Endothelial cell of umbilical vein (primary cell): ENCODE measurements at regions not wholly inside any gene's neighbourhood (a gene's known extent, or its start where the extent isn't known, plus 50 kb on each side); places are given as distances from the start of the nearest gene placed in this dataset. TPM values are rescaled to one million over a fixed set of nuclear protein-coding genes. Genes with fewer than 3 reads are reported as not detected.

Source experiments
- BruUV-seq: library from RNA; stranded (reverse); fragments of 400-500 nt; replicated peaks from 2 replicates; lab custom pipeline; 2021; lab: Mats Ljungman, UMichigan
- CTCF ChIA-PET: fragments of 300-600, 350-600 bp; sonication (Branson Sonifier 250); formaldehyde crosslinking; loops from one replicate; lab custom pipeline; 2021; ENCODE audit warnings: antibody characterized with exemption, inconsistent platforms; lab: Charles Lee
- POLR2A ChIA-PET: fragments of 300-600, 350-600 bp; sonication (Branson Sonifier 250); formaldehyde crosslinking; loops from one replicate; lab custom pipeline; 2021; ENCODE audit warnings: antibody characterized with exemption, inconsistent platforms; lab: Charles Lee
- DNase-seq: peaks from one replicate; pipeline ENCODE4 v3.0.0-alpha.2; 2011; ENCODE audit warnings: low read depth, low spot score
- FAIRE-seq: peaks from 2 replicates; lab custom pipeline; 2011; peaks lifted over from hg19 to GRCh38; lab: Jason Lieb, UNC
- H2AFZ ChIP-seq: 2 replicates; pipeline ENCODE4 v1.6.0; 2012; ENCODE audit warnings: low read depth, low read length, control low read depth, inconsistent platforms
- H3K27ac ChIP-seq: 2 replicates; pipeline ENCODE4 v1.5.1; 2011; ENCODE audit warnings: low read depth, mild to moderate bottlenecking, control low read depth, low read length, moderate library complexity; ENCODE audit not compliant: insufficient read depth
- H3K27me3 ChIP-seq, 2 experiments: 2 replicates each; pipeline versions ENCODE4 v1.6.0 to v1.6.1; 2011; ENCODE audit warnings: low read length in 2 of 2, mixed read lengths in 1 of 2; ENCODE audit not compliant: control insufficient read depth in 2 of 2, insufficient read depth in 2 of 2
- H3K36me3 ChIP-seq, 2 experiments: 2 replicates in 1 of 2; 3 replicates in 1 of 2; pipeline ENCODE4 v1.5.1; 2011; ENCODE audit warnings: low read length in 2 of 2, mild to moderate bottlenecking in 1 of 2, moderate library complexity in 1 of 2; ENCODE audit not compliant: control insufficient read depth in 2 of 2, insufficient read depth in 2 of 2; ENCODE audit errors: extremely low read depth in 1 of 2
- H3K4me1 ChIP-seq: 3 replicates; pipeline ENCODE4 v1.5.1; 2011; ENCODE audit warnings: mild to moderate bottlenecking, low read length; ENCODE audit not compliant: control insufficient read depth, insufficient read depth; ENCODE audit errors: extremely low read depth
- H3K4me2 ChIP-seq: 2 replicates; pipeline ENCODE4 v1.6.1; 2011; ENCODE audit warnings: low read length, control low read depth, mixed read lengths; ENCODE audit not compliant: insufficient read depth
- H3K4me3 ChIP-seq, 3 experiments: fragments of 200-600 bp in 1 of 3; sonication (generic), shearing (Covaris generic) in 1 of 3; replicated peaks in 1 of 3; 2 replicates each; pipeline ENCODE4 v1.5.1; 2011 to 2016; ENCODE audit warnings: control low read depth in 3 of 3, low read length in 3 of 3, mild to moderate bottlenecking in 2 of 3, inconsistent platforms in 1 of 3, low read depth in 1 of 3, moderate library complexity in 1 of 3; ENCODE audit not compliant: insufficient read depth in 1 of 3
- H3K79me2 ChIP-seq: 2 replicates; pipeline ENCODE4 v1.6.0; 2012; ENCODE audit warnings: low read length, inconsistent platforms; ENCODE audit not compliant: control insufficient read depth, insufficient read depth
- H3K9ac ChIP-seq: replicated peaks from 2 replicates; pipeline ENCODE3; 2011; ENCODE audit warnings: low read length, control low read depth; ENCODE audit not compliant: insufficient read depth; ENCODE audit errors: extremely low read depth
- H3K9me1 ChIP-seq: replicated peaks from 3 replicates; pipeline ENCODE4 v1.6.0; 2011; ENCODE audit warnings: mild to moderate bottlenecking, low read length; ENCODE audit not compliant: control insufficient read depth, insufficient read depth; ENCODE audit errors: extremely low read depth
- H3K9me3 ChIP-seq: replicated peaks from 2 replicates; pipeline ENCODE4 v1.5.1; 2012; ENCODE audit warnings: low read length, inconsistent platforms; ENCODE audit not compliant: control insufficient read depth, insufficient read depth
- H4K20me1 ChIP-seq: replicated peaks from 2 replicates; pipeline ENCODE3; 2011; ENCODE audit warnings: mild to moderate bottlenecking, low read length; ENCODE audit not compliant: control insufficient read depth, insufficient read depth; ENCODE audit errors: extremely low read depth
- EZH2 ChIP-seq: IDR thresholded peaks from 2 replicates; pipeline ENCODE4 v1.6.1; 2012; ENCODE audit warnings: borderline replicate concordance, low read depth, mild to moderate bottlenecking, moderate library complexity, low read length, inconsistent platforms; ENCODE audit not compliant: severe bottlenecking
- FOS ChIP-seq: IDR thresholded peaks from 2 replicates; pipeline ENCODE4 v1.6.1; 2011; ENCODE audit warnings: mild to moderate bottlenecking, low read length, moderate library complexity, borderline replicate concordance; ENCODE audit not compliant: insufficient read depth
- GATA2 ChIP-seq: IDR thresholded peaks from 2 replicates; pipeline ENCODE4 v1.7.0; 2011; ENCODE audit warnings: low read depth, mild to moderate bottlenecking, moderate library complexity, mixed read lengths, low read length; ENCODE audit not compliant: insufficient read length, insufficient read depth
- JUN ChIP-seq: IDR thresholded peaks from 2 replicates; pipeline ENCODE4 v1.6.1; 2011; ENCODE audit warnings: borderline replicate concordance, low read depth; ENCODE audit not compliant: insufficient read length, insufficient read depth
- MAX ChIP-seq: IDR thresholded peaks from 2 replicates; pipeline ENCODE4 v1.6.1; 2011; ENCODE audit not compliant: insufficient read depth, insufficient read length
- MYC ChIP-seq: IDR thresholded peaks from one replicate; pipeline ENCODE4 v1.6.1; 2011; ENCODE audit warnings: mild to moderate bottlenecking, low read depth, low read length
- POLR2A ChIP-seq: IDR thresholded peaks from 2 replicates; pipeline ENCODE4 v1.6.1; 2012; ENCODE audit warnings: low read depth, mild to moderate bottlenecking, control low read depth, low read length
- POLR2AphosphoS5 ChIP-seq: IDR thresholded peaks from 2 replicates; pipeline ENCODE4 v1.6.1; 2012; ENCODE audit warnings: low read depth, mild to moderate bottlenecking, control low read depth, low read length, moderate library complexity; ENCODE audit not compliant: insufficient read depth
- dilution Hi-C: fragments of 300-500 bp; cut with MboI; formaldehyde crosslinking; loops from one replicate; pipeline ENCODE4 v1.15.0; 2019; ENCODE audit warnings: low sequenced_read_pairs; ENCODE audit not compliant: extremely low pct_ligation_motif_present
- intact Hi-C: fragments of 100-400 bp; cut with micrococcal nuclease; formaldehyde crosslinking; loops from one replicate; pipeline ENCODE4 v1.10.0; 2022
- small RNA-seq: library from RNA; depleted of rRNA; stranded (forward); fragments of <200 nt; gene quantifications from one replicate; pipeline ENCODE3, GENCODE V24; 2012; ENCODE audit warnings: low replicate concordance, low read depth; ENCODE audit not compliant: insufficient read depth, insufficient read length
- TF ChIP-seq, protein P1 (sequence below), 2 donors: IDR thresholded peaks; 1 replicate in 1 of 2; 2 replicates in 1 of 2; pipeline ENCODE4 v1.5.1; 2011; ENCODE audit warnings: low read length in 2 of 2, mild to moderate bottlenecking in 2 of 2, moderate library complexity in 2 of 2, control low read depth in 1 of 2, inconsistent platforms in 1 of 2, low read depth in 1 of 2; ENCODE audit not compliant: insufficient read depth in 1 of 2; ENCODE audit errors: extremely low read depth in 1 of 2

GRCh38 chr7:116449441-116449840 lies 50.1 kb upstream of the CAV2 start:
- Histone ChIP-seq H3K27ac (no peak overlapping the region), H2AFZ (no peak overlapping the region), H3K9me3 (no peaks in the 10 kb centered on the region), H3K36me3 (no peaks in the 10 kb centered on the region), H3K79me2 (no peaks in the 10 kb centered on the region), H3K27me3 (no peaks in the 10 kb centered on the region), H3K4me2 (no peak overlapping the region), H4K20me1 (no peaks in the 10 kb centered on the region), H3K9ac (no peak overlapping the region), H3K4me3 (no peak overlapping the region), H3K9me1 (no peaks in the 10 kb centered on the region), H3K4me1 (peaks cover under 1% of the 10 kb centered on the region)
- ChIA-PET CTCF (no interaction called here), POLR2A (no interaction called here)
- FAIRE-seq: no peak
- TF ChIP-seq, protein P1, sequence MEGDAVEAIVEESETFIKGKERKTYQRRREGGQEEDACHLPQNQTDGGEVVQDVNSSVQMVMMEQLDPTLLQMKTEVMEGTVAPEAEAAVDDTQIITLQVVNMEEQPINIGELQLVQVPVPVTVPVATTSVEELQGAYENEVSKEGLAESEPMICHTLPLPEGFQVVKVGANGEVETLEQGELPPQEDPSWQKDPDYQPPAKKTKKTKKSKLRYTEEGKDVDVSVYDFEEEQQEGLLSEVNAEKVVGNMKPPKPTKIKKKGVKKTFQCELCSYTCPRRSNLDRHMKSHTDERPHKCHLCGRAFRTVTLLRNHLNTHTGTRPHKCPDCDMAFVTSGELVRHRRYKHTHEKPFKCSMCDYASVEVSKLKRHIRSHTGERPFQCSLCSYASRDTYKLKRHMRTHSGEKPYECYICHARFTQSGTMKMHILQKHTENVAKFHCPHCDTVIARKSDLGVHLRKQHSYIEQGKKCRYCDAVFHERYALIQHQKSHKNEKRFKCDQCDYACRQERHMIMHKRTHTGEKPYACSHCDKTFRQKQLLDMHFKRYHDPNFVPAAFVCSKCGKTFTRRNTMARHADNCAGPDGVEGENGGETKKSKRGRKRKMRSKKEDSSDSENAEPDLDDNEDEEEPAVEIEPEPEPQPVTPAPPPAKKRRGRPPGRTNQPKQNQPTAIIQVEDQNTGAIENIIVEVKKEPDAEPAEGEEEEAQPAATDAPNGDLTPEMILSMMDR (IDR thresholded peaks at IDR 0.05; ENCODE audit: extremely low read depth in 1 of 2, insufficient read depth in 1 of 2, low read depth in 1 of 2, low read length in 2 of 2): no peak
- TF ChIP-seq POLR2AphosphoS5 (no peak), MAX (no peak), JUN (no peak), EZH2 (no peak), MYC (no peak), GATA2 (no peak), POLR2A (no peak), FOS (no peak)
- dilution Hi-C loops: no loop called here
- BruUV-seq: no TSS peak
- intact Hi-C loops: no loop called here
- DNase-seq: no peak

Small RNA genes lying in the stretch of these regions (small RNA-seq; reads per million reads assigned to genes)
- not detected for gene RF00017
